ENCODE measurements at regions not wholly inside any gene's neighbourhood (a gene's known extent, or its start where the extent isn't known, plus 50 kb on each side); places are given as distances from the start of the nearest gene placed in this dataset.

DNA sequence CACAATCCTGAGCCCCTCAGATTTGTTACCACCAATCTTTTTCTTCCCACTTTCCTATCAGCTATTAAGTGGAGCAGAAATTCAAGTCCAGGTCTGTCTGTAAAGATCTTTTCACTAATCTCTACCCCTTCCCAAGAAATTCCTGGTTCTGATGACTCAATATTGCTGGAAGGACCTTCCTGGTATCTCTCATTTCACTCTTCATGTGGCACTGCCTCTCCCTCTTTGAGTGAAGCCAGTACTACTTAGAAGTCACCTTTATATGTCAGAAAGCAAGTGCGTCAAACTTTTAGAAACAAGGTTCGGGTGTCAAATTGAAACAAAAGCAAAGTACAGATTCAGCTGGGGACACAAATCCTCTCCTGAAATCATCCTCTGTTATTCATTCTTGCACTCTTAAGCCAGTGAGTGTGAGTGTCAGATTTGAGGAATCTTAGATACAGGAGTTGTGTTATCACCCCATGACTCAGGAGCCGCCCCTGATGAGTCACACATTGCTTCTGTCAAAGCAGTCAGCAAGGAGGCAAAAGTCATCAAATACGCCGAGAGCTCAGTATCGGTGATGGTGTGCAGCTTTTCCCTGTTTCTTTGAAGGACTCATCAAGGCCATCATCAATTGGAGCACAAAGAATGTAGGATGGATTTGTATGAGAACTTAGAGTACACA is 313.0 kb downstream of the CETN3 start:
- no peak overlapping the region for H3K56ac ChIP-seq (ENCODE audit: extremely low read depth, insufficient read depth, low read length)
- H3K18ac ChIP-seq (ENCODE audit: low read depth, low read length): no peak overlapping the region
- H3K4me3 ChIP-seq (ENCODE audit: insufficient read depth, low read depth, low read length): no peak overlapping the region
- DNase-seq: peak; percentile 52
- POLR2A ChIA-PET (ENCODE audit: unreplicated experiment): no interaction called here
- dilution Hi-C loops (cut with HindIII; ENCODE audit: low sequenced_read_pairs, unreplicated experiment) (no loop called here), in situ Hi-C loops (cut with MboI; ENCODE audit: low sequenced_read_pairs) (no loop called here), intact Hi-C loops (cut with micrococcal nuclease) (no loop called here)
- 20% methylated on average over 1 of the region's 6 CpGs; no CpG with 5 or more reads in 1 of the 2 experiments for WGBS, 2 experiments (ENCODE audit: extremely low coverage in 2 of 2, insufficient read length in 1 of 2)
- H3K27me3 ChIP-seq (ENCODE audit: control insufficient read depth, insufficient read depth, low read length): no peaks in the 10 kb centered on the region
- no peaks in the 10 kb centered on the region for H3K9me1 ChIP-seq (ENCODE audit: insufficient read depth, low read length)
- CTCF ChIA-PET: no interaction called here
- no peaks in the 10 kb centered on the region for H3K79me1 ChIP-seq (ENCODE audit: low read depth in 1 of 2, low read length in 2 of 2)
- no peak overlapping the region for H2BK20ac ChIP-seq (ENCODE audit: low read depth, low read length)
- H2BK120ac ChIP-seq (ENCODE audit: low read depth, low read length): no peak overlapping the region
- H3K4me2 ChIP-seq (ENCODE audit: low read depth, low read length): no peak overlapping the region
- no peaks in the 10 kb centered on the region for H4K20me1 ChIP-seq (ENCODE audit: insufficient read depth, low read length)
- no peaks in the 10 kb centered on the region for H3K9me3 ChIP-seq (ENCODE audit: control insufficient read depth, insufficient read depth, low read length)
- ATAC-seq (ENCODE audit: low read depth): no peak
- no peak overlapping the region for H3K23ac ChIP-seq (ENCODE audit: low read depth, low read length)
- H3K27ac ChIP-seq (ENCODE audit: insufficient read depth, low read length): no peak overlapping the region
- H3K4ac ChIP-seq (ENCODE audit: low read depth, low read length): no peak overlapping the region
- H2AFZ ChIP-seq (replicated peaks; ENCODE audit: low read length, poor library complexity): no peak overlapping the region
- no peak overlapping the region for H2AK9ac ChIP-seq (replicated peaks; ENCODE audit: low read depth, low read length, poor library complexity)
- TF ChIP-seq BHLHE40 (IDR thresholded peaks at IDR 0.05; ENCODE audit: low read depth, low read length) (no peak), MXI1 (IDR thresholded peaks at IDR 0.05; ENCODE audit: borderline replicate concordance, low read depth, low read length) (no peak), MAFK (IDR thresholded peaks at IDR 0.05; ENCODE audit: low read depth, low read length) (no peak), RAD21 (IDR thresholded peaks at IDR 0.05; ENCODE audit: low read length) (no peak), MAZ (IDR thresholded peaks at IDR 0.05; ENCODE audit: borderline replicate concordance, low read depth, low read length) (no peak), CEBPB (IDR thresholded peaks at IDR 0.05; ENCODE audit: low read depth, low read length) (no peak), NFE2L2 (IDR thresholded peaks at IDR 0.05; ENCODE audit: low read depth, low read length) (no peak), POLR2A (IDR thresholded peaks at IDR 0.05; ENCODE audit: low read depth, low read length) (no peak), RFX5 (IDR thresholded peaks at IDR 0.05; ENCODE audit: low read depth, low read length) (no peak), FOS (IDR thresholded peaks at IDR 0.05; ENCODE audit: low read depth, low read length) (no peak), RCOR1 (IDR thresholded peaks at IDR 0.05; ENCODE audit: insufficient replicate concordance, low read length) (no peak)
- TF ChIP-seq, protein P1, sequence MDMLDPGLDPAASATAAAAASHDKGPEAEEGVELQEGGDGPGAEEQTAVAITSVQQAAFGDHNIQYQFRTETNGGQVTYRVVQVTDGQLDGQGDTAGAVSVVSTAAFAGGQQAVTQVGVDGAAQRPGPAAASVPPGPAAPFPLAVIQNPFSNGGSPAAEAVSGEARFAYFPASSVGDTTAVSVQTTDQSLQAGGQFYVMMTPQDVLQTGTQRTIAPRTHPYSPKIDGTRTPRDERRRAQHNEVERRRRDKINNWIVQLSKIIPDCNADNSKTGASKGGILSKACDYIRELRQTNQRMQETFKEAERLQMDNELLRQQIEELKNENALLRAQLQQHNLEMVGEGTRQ (IDR thresholded peaks at IDR 0.05; ENCODE audit: low read depth, low read length): no peak
- TF ChIP-seq, protein P2, sequence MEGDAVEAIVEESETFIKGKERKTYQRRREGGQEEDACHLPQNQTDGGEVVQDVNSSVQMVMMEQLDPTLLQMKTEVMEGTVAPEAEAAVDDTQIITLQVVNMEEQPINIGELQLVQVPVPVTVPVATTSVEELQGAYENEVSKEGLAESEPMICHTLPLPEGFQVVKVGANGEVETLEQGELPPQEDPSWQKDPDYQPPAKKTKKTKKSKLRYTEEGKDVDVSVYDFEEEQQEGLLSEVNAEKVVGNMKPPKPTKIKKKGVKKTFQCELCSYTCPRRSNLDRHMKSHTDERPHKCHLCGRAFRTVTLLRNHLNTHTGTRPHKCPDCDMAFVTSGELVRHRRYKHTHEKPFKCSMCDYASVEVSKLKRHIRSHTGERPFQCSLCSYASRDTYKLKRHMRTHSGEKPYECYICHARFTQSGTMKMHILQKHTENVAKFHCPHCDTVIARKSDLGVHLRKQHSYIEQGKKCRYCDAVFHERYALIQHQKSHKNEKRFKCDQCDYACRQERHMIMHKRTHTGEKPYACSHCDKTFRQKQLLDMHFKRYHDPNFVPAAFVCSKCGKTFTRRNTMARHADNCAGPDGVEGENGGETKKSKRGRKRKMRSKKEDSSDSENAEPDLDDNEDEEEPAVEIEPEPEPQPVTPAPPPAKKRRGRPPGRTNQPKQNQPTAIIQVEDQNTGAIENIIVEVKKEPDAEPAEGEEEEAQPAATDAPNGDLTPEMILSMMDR (conservative IDR thresholded peaks at IDR 0.05; ENCODE audit: low read depth, low read length): no peak
- TF ChIP-seq, protein P3, sequence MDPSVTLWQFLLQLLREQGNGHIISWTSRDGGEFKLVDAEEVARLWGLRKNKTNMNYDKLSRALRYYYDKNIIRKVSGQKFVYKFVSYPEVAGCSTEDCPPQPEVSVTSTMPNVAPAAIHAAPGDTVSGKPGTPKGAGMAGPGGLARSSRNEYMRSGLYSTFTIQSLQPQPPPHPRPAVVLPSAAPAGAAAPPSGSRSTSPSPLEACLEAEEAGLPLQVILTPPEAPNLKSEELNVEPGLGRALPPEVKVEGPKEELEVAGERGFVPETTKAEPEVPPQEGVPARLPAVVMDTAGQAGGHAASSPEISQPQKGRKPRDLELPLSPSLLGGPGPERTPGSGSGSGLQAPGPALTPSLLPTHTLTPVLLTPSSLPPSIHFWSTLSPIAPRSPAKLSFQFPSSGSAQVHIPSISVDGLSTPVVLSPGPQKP (IDR thresholded peaks at IDR 0.05; ENCODE audit: borderline replicate concordance, low read depth, low read length): no peak
- H4K5ac ChIP-seq (ENCODE audit: low read depth, low read length): no peak overlapping the region
- H3K36me3 ChIP-seq (ENCODE audit: control insufficient read depth, insufficient read depth, low read length): no peaks in the 10 kb centered on the region
- H3K9ac ChIP-seq (ENCODE audit: low read depth, low read length): no peak overlapping the region
- H4K91ac ChIP-seq (ENCODE audit: insufficient read depth, low read depth, low read length): no peak overlapping the region
- no TSS peak for BruUV-seq (replicated peaks)
- no peak overlapping the region for H4K8ac ChIP-seq (ENCODE audit: low read depth in 2 of 2, low read length in 2 of 2)
- no peak overlapping the region for H2BK15ac ChIP-seq (ENCODE audit: low read depth, low read length)
- no peaks in the 10 kb centered on the region for H3K4me1 ChIP-seq (ENCODE audit: control insufficient read depth, insufficient read depth, low read length)
- H2AK5ac ChIP-seq (ENCODE audit: low read depth, low read length): no peak overlapping the region
- H3K14ac ChIP-seq (replicated peaks; ENCODE audit: low read depth, low read length): no peak overlapping the region
- no peak overlapping the region for H2BK5ac ChIP-seq (ENCODE audit: low read depth, low read length, poor library complexity, severe bottlenecking)
